ENCODE measurements at regions not wholly inside any gene's neighbourhood (a gene's known extent, or its start where the extent isn't known, plus 50 kb on each side); places are given as distances from the start of the nearest gene placed in this dataset.

GRCh38 chr22:47452184-47452583 lies 689.7 kb downstream of the TBC1D22A start:
- TF ChIP-seq EZH2 (IDR thresholded peaks at IDR 0.05; ENCODE audit: insufficient read depth, poor library complexity, severe bottlenecking) (no peak), EZH2phosphoT487 (IDR thresholded peaks at IDR 0.05; ENCODE audit: insufficient read depth, low read depth) (no peak)
